H1 (cell line): ENCODE measurements at regions not wholly inside any gene's neighbourhood (a gene's known extent, or its start where the extent isn't known, plus 50 kb on each side); places are given as distances from the start of the nearest gene placed in this dataset.

Experiments
- TCF12 ChIP-seq: IDR thresholded peaks from 2 replicates; pipeline ENCODE4 v1.6.1; 2011; ENCODE audit warnings: low read depth, mild to moderate bottlenecking, low read length
- TF ChIP-seq, protein P1 (sequence below), 3 experiments: IDR thresholded peaks; 1 replicate in 2 of 3; 2 replicates in 1 of 3; pipeline versions ENCODE4 v1.5.1 to v1.6.1; 2011; ENCODE audit warnings: low read length in 3 of 3, mild to moderate bottlenecking in 3 of 3, inconsistent platforms in 2 of 3, low read depth in 1 of 3, moderate library complexity in 1 of 3; ENCODE audit not compliant: insufficient read depth in 1 of 3; ENCODE audit errors: control extremely low read depth in 1 of 3

GRCh38 chr17:33966410-33967059 lies 288.6 kb upstream of the CCL2 start (continued):
- TF ChIP-seq, protein P1, sequence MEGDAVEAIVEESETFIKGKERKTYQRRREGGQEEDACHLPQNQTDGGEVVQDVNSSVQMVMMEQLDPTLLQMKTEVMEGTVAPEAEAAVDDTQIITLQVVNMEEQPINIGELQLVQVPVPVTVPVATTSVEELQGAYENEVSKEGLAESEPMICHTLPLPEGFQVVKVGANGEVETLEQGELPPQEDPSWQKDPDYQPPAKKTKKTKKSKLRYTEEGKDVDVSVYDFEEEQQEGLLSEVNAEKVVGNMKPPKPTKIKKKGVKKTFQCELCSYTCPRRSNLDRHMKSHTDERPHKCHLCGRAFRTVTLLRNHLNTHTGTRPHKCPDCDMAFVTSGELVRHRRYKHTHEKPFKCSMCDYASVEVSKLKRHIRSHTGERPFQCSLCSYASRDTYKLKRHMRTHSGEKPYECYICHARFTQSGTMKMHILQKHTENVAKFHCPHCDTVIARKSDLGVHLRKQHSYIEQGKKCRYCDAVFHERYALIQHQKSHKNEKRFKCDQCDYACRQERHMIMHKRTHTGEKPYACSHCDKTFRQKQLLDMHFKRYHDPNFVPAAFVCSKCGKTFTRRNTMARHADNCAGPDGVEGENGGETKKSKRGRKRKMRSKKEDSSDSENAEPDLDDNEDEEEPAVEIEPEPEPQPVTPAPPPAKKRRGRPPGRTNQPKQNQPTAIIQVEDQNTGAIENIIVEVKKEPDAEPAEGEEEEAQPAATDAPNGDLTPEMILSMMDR (IDR thresholded peaks at IDR 0.05; ENCODE audit: control extremely low read depth in 1 of 3, insufficient read depth in 1 of 3, low read depth in 1 of 3, low read length in 3 of 3) = no peak
- TF ChIP-seq TCF12 = no peak
